Stimulated activated CD4-positive, alpha-beta T cell treated with anti-CD3 and anti-CD28 coated beads, Interleukin-2, amount 100 ng/mL, for 48 hours (primary cell): ENCODE measurements at regions not wholly inside any gene's neighbourhood (a gene's known extent, or its start where the extent isn't known, plus 50 kb on each side); places are given as distances from the start of the nearest gene placed in this dataset.
"Not testable (repeated sequence)": the region's sequence is repeated elsewhere in the genome, so short reads cannot be mapped to it uniquely, and the experiment has no call there.

Source experiments
- DNase-seq, 2 donors: peaks; one replicate each; pipeline ENCODE4 v3.0.0-alpha.2; 2020

- no peak for DNase-seq
Observed at GRCh38 chr12:5328669-5329517, 103.0 kb upstream of the NTF3 start.

DNA sequence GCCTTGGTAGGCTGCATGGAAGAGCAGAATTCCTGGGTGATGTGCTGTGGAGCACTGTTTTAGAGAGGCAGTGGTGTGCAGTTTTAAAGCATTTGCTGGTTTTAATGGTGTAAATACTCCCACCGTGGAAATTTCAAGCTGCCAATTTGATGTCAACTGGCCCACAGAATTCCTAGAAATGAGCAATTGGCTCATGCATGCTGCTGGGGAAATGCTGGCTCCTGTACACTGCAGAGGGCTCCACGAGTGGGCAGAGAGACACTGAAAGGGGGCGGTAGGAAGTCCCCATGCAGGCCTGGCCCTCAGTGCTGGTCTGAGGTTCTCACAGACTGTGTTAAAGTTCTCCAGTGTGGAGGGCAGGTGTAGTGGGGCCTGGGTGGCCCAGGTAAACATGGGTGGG lies 99.4 kb upstream of the NTF3 start:
- no peak for DNase-seq

- no peak for DNase-seq
Observed at GRCh38 chr12:5333096-5333495, 98.8 kb upstream of the NTF3 start.

DNA sequence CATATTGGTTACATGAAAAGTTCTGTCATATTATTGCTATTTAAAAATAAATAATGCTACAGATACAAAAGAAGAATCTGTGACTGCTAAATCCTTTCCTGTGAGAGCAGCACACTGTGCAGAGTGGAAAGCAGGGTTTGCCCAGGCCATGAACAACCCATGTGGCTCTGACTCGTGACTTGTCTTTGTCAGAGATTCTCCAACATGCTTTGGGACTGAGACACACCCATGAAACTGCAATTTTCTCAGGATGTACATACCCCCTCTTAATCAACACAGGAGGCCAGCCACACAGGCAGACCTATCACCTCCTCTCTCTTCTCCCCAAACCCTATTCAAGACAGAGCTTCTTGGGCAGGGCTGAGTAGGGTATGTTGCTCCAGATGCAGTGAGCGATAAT lies 96.8 kb upstream of the NTF3 start:
- DNase-seq: no peak

GRCh38 chr12:5341086-5341485 lies 90.8 kb upstream of the NTF3 start:
- not testable (repeated sequence) for DNase-seq

GRCh38 chr12:5343711-5344110 lies 88.2 kb upstream of the NTF3 start:
- DNase-seq: no peak

- DNase-seq: no peak
Observed at GRCh38 chr12:5344131-5344530, 87.8 kb upstream of the NTF3 start.

DNA sequence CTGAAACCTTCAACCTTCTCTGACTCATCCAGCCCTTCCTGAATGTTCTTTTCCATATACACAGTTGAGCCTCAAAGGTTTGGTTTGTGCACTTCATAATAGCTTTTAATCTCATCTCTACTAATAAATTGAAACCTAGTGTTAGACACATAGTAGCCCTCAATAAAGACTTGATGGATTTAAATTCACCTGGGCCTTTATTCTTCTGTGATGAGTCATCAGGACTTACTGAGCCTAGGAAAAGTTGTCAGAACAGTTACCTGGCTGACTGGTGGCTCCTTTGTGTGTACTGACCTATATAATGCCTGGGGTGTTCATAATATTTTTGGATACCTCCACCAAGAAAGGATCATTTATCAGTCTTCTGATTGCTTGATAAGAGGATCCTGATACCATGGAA lies 86.4 kb upstream of the NTF3 start:
- no peak for DNase-seq

DNA sequence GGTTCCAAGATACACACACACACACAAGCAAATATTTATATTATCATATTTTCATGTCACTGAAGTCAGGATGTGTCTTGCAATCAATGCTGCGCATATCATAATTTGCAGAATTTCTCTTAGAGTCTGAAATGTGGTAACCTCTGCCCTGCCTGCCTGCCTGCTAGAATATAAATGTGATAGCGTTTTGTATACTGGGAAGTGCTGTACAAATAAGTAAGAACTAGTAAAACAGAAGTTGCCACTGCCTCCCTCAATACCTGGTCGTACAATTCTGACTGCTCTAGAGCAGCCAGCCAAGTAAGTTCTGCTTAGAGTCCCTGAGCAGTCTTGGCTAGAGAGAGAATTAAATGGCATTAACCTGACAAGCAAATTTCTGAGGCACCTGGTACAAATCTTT lies 83.9 kb upstream of the NTF3 start:
- DNase-seq: no peak

- DNase-seq: no peak
Observed at GRCh38 chr12:5348491-5348890, 83.4 kb upstream of the NTF3 start.

DNA sequence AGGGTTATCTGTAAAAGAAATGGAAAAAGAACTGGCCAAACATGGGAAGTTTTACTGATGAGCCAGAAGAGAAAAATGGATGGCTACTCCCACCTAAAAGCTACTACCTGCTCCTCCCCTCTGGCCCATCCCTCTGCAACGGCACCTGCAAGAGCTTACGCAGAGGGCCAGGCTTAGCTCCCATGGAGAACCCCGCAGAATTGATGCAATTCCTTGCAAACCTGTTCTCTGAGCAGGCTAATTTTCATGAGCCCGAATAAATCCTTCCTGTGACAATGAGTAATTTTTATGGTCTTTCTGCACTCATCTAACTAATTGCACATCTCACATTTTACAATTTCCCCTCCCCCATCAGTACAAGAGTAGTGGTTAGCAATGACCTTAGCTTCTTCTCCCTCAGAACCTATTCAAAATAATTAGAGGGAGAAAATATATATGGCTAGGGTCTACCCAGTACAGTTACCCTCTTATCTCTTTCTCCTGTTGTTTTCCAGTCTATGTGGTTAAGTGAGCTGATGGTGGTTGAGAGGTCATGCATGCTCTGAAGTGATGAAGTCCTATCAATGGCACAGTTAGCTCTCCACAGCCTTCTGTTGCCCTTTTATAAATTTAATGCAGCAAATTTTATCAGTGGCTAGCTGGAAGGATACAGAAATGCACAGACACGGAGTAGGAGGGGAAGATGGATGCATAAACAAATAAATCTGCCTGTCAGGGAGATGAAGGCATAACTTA lies 67.7 kb upstream of the NTF3 start:
- DNase-seq: no peak

DNA sequence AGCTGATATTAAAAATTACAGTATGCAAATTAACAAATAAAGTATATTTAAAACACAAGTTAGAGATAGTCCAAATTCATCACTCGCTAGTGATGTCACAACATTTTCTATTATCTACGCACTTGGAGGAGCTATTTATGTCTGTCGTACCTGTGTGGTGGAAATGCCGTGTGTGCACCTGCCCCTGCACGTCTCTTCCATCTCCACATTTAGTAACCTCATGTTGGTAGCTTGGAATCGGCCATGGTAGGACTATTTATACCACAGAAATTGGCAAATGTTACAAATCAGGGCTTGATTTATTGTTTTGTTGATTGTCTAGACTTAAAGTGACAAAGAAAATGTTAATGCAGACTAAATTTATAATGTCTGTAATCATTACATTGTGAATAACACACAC lies 62.6 kb upstream of the NTF3 start:
- no peak for DNase-seq

- no peak for DNase-seq
Observed at GRCh38 chr12:5371631-5372030, 60.3 kb upstream of the NTF3 start.

DNA sequence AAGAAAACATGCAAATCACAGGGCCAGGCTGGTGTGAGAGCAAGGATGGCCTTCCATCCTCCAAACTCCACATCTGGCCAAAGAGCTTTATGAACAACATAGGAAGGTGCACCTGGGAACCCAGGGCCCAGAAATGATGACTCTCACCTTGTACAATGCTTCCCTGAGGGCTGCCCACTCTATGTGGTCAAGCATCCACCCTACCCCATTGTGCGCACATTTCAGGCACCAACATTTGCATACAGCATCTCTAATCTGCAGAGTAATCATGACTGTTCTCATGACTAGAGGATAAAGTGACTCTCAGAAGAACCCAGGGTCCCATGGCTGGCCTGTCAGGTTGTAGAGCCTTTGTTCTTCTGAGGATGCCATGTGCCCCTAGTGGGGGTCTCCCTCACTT lies 57.2 kb upstream of the NTF3 start:
- DNase-seq: no peak

GRCh38 chr12:5375547-5376295 lies 56.2 kb upstream of the NTF3 start:
- no peak for DNase-seq

DNA sequence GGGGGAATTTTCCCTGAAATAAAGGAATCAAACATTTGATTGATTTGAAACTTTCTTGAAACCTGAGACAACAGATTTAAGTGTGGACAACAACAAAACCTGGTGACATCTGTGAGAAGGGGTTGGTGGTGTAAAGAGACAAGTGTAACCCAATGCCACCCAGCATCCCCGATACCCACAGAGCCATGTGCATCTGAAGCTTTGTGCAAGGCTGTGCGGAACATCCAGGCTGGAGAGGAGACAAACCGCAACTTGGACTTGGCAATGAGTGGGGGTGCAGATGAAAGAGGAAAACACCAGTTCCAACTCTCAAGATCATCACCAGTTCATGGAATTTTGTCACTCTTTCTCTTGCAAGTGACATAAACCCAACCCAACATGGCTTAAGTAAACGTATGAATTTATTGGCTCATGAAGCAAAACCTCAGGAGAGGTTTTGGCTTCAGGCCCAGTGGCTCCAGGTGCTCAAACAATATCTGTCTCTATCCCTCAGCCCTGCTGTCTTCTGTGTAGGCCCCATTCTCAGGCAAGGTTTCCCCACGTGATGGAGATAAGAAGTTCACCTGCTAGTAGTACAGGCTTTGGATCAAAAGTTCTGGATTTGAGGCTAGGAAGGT lies 55.2 kb upstream of the NTF3 start:
- no peak for DNase-seq

DNA sequence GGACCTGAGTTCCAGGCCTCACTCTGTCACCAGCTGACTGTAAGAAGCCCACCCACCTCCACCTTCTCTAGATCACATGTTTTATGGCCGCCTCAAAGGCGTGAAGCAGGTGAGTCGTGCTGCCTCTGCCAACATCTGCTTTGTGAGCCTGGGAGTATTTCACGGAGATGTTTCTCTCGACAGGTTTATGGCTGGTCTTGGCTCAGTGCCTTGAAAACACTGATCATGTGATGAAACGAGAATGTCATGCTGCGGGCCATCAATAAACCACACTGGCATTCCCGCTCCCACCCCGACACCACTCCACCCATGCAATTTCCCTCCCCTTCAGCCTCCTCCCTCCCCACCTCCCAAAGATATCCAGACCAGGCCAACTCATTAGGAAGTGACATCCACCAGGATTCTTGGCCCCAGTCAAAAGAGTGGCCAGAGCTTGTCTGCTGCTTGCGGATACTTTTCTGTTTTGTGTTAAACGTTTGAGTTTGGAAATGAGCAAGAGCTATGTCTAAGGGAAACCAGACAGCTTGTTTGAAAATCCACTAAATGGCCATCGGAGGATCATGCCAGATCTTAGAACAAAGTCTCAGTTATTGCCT lies 53.8 kb upstream of the NTF3 start:
- DNase-seq: no peak

DNA sequence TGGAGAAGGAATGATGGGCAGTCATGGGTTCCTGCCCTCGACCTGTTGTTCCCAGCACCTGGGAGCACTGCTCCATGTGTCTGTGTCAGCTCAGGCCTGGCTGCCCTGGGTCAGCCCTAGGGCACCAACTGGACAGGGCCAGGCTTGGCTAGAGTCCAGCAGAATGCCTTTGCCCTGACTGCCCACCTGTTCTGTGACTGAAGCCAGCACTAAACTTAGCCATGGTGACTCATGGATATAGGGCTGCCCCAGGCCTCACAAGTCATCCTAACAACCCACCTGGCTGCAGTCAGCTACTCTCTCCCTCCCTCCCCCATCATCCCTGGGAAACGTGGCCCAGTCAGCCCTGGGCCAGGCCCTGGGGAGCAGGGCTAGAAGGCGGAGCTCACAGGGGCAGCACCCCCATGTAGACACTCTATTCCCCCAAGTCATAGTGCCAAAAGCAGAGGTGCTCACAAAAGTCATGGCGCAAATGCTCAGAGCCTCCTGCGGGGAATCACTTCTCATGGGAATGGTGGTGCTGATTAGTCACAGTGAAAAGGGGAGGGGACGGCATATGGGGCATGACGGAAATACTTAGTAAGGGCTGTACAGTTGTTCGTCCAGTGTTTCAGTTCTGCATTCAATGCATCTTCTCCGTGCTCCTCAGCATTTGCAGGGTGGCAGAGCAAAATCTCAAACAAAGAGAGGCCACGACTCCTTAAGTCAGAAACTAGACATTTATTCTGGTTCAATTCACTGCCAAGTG lies 52.0 kb upstream of the NTF3 start:
- no peak for DNase-seq
